Bronchial epithelial cell (primary cell): ENCODE measurements at regions not wholly inside any gene's neighbourhood (a gene's known extent, or its start where the extent isn't known, plus 50 kb on each side); places are given as distances from the start of the nearest gene placed in this dataset.

Source experiments
- DNase-seq: peaks from one replicate; pipeline ENCODE4 v3.0.0-alpha.2; 2010; ENCODE audit warnings: low read depth
- FAIRE-seq: peaks from 2 replicates; lab custom pipeline; 2011; peaks lifted over from hg19 to GRCh38; lab: Jason Lieb, UNC
- H3K27me3 ChIP-seq: 2 replicates; pipeline ENCODE4 v1.5.1; 2011; ENCODE audit warnings: low read length; ENCODE audit not compliant: control insufficient read depth, insufficient read depth
- H3K36me3 ChIP-seq: 2 replicates; pipeline ENCODE4 v1.5.1; 2011; ENCODE audit warnings: low read length; ENCODE audit not compliant: control insufficient read depth, insufficient read depth
- H3K4me3 ChIP-seq: 2 replicates; pipeline ENCODE4 v1.5.1; 2011; ENCODE audit warnings: mild to moderate bottlenecking, low read depth, low read length, control low read depth
- TF ChIP-seq, protein P1 (sequence below): IDR thresholded peaks from 2 replicates; pipeline ENCODE4 v1.5.1; 2011; ENCODE audit warnings: mild to moderate bottlenecking, moderate library complexity, low read length, control low read depth, inconsistent platforms; ENCODE audit not compliant: insufficient read depth, severe bottlenecking

DNA sequence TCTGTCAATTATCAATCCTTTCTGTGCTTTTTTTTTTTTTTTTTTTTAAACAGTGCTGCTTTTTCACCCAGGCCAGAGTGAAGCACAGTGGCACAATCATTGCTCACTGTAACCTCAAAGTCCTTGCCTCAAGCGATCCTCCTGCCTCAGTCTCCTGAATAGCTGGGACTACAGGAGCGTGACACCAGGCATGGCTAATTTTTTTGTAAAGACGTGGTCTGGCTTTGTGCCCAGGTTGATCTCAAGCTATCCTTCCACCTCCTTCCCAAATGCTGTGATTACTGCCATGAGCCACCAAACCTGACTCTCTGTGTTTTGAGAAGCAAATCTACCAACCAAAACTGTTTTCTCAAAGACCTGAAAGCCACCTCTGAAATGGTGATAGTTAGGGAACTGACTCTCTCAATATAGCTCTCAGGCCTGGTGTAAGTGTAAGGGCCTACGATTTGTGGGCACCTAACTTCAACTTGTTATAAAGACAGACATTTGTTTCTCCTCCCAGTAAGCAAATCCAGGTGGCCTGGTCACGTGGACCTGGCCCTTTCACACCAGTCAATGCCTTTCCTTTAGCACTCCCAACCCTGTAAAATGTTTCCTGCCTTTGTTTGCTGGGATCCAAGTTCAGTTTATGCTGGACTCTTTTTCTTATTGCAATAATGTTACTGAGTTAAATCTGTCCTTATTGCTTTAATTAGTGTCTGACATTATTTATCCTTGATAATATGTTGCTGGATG lies 2015.9 kb downstream of the PCDH7 start:
- DNase-seq: no peak
- H3K36me3 ChIP-seq: no peaks in the 10 kb centered on the region
- no peaks in the 10 kb centered on the region for H3K27me3 ChIP-seq
- no peak for FAIRE-seq
- TF ChIP-seq, protein P1, sequence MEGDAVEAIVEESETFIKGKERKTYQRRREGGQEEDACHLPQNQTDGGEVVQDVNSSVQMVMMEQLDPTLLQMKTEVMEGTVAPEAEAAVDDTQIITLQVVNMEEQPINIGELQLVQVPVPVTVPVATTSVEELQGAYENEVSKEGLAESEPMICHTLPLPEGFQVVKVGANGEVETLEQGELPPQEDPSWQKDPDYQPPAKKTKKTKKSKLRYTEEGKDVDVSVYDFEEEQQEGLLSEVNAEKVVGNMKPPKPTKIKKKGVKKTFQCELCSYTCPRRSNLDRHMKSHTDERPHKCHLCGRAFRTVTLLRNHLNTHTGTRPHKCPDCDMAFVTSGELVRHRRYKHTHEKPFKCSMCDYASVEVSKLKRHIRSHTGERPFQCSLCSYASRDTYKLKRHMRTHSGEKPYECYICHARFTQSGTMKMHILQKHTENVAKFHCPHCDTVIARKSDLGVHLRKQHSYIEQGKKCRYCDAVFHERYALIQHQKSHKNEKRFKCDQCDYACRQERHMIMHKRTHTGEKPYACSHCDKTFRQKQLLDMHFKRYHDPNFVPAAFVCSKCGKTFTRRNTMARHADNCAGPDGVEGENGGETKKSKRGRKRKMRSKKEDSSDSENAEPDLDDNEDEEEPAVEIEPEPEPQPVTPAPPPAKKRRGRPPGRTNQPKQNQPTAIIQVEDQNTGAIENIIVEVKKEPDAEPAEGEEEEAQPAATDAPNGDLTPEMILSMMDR: no peak
- H3K4me3 ChIP-seq: no peak overlapping the region

DNA sequence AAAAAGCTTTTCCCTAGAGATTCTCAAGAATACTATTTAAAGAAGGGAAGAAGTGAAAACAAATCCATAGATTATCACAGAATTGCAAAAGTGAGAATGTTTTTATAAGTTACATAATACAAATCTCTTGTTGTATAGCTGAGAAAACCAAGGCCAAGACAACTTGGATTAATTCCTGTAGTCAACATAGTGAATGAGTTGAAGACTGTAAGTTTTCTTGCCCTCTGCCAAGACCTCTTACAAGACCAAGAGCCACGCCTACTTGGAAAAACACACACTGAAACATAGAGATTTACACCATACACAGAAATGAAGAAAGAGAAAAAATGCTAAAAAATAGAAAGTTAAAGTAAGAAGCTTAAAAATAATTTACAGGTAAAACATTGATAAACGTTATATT lies 2024.0 kb downstream of the PCDH7 start:
- FAIRE-seq (no peak), DNase-seq (no peak)
- no peak overlapping the region for H3K4me3 ChIP-seq
- H3K27me3 ChIP-seq: no peaks in the 10 kb centered on the region
- H3K36me3 ChIP-seq: no peaks in the 10 kb centered on the region
- TF ChIP-seq, protein P1: no peak

DNA sequence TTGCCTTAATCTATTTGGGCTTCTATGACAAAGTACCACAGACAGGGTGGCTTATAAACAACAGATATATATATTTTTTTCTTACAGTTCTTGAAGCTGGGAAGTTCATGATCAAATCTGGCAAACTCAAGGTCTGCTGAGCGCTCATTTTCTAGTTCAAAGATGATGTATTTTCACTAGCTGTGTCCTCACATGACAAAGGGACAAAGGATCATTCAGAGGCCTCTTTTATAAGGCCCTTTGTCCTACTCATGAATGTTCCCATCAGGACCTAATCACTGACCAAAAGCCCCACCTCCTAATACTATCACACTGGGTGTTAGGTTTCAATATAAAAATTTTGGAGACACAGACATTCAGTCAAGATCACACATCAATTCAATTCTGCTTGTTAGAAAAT lies 2025.2 kb downstream of the PCDH7 start:
- DNase-seq: no peak
- Histone ChIP-seq H3K4me3 (no peak overlapping the region), H3K36me3 (no peaks in the 10 kb centered on the region), H3K27me3 (no peaks in the 10 kb centered on the region)
- no peak for FAIRE-seq
- TF ChIP-seq, protein P1: no peak

DNA sequence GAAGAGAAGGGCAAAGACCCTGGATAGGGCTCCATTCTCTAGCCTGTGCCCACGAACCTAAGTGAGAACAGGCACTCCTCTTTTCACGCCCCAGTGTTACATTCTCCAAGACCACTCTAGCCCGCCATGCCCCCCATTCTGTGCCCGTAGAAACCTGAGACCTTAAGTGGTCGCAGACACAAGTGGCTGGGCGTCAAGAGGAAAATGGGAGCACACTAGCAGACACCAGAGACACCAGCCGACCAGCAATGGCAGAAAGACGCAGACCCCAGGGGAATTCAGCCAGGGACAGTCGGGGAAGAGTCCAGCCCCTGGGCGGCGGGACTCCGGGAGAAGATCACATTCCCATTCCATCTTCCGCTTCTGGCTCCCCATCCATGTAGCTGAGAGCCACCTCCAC lies 2027.9 kb downstream of the PCDH7 start:
- TF ChIP-seq, protein P1: no peak
- H3K4me3 ChIP-seq: no peak overlapping the region
- DNase-seq (no peak), FAIRE-seq (no peak)
- no peaks in the 10 kb centered on the region for H3K27me3 ChIP-seq
- no peaks in the 10 kb centered on the region for H3K36me3 ChIP-seq

DNA sequence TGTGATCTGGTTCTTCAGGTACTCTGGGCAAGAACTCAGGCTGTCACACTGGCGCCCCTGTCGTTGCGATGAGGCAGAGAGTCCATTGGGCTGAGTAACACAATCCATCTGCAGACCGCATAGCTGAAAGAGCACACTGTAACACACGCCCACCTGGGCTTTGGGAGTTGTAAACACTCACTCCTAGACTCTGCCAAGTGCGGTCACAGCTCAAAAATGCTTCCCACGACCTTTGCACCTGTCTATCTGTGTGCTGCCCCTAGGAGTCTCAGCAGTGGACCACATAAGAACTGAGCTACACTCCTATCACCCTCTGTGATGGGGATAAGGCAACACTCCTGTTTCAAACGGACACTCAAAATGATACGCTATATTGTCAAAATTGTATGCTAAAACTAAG lies 2028.3 kb downstream of the PCDH7 start:
- no peak overlapping the region for H3K4me3 ChIP-seq
- FAIRE-seq (no peak), DNase-seq (no peak)
- H3K27me3 ChIP-seq: no peaks in the 10 kb centered on the region
- H3K36me3 ChIP-seq: no peaks in the 10 kb centered on the region
- TF ChIP-seq, protein P1: no peak

DNA sequence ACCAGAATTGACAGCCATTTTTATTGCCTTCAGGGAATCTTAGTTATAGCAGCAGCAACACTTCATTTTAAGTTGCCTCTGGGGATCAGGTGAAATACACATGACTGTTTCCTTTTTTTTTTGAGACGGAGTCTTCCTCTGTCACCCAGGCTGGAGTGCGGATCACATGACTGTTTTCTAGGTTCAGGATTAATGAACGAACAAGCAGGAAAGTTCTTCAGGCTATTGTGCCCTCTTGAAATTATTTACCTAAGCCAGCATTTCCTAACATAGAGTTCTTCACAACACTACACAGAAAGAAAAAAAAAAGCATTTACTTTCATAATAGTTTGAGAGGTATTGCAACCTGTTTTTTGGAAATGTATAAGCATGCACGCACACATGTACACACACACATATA lies 2032.8 kb downstream of the PCDH7 start:
- Histone ChIP-seq H3K36me3 (no peaks in the 10 kb centered on the region), H3K4me3 (no peak overlapping the region), H3K27me3 (no peaks in the 10 kb centered on the region)
- TF ChIP-seq, protein P1: no peak
- DNase-seq (no peak), FAIRE-seq (no peak)
